ENCODE measurements at regions not wholly inside any gene's neighbourhood (a gene's known extent, or its start where the extent isn't known, plus 50 kb on each side); places are given as distances from the start of the nearest gene placed in this dataset.

DNA sequence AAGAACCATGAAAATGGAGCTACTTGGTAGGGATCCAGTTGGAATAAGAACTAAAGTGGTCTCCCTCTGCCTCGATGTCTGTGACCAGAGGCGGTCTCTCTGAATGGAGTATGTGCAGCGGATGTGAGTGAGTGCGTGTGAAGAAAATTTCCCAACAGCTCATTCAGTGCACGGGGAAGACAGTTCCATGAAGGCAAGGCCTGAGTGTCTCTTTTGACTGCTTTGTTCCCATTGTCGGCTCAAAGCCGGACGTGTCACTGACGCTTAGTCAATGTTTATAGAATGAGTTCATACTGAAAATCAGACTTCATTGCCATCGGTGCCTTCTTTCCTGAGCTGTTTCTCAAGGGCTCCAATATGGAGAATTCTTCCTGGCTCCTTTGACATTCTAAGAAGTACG lies 55.3 kb upstream of the GRB10 start:
- no peak for TF ChIP-seq CTCF (IDR thresholded peaks at IDR 0.05)
- no peak for TF ChIP-seq POLR2AphosphoS5 (IDR thresholded peaks at IDR 0.05)
- TF ChIP-seq POLR2A (IDR thresholded peaks at IDR 0.05): no peak

All from breast epithelium (tissue), 3 donors.